Prostate gland (tissue), 2 donors: ENCODE measurements at regions not wholly inside any gene's neighbourhood (a gene's known extent, or its start where the extent isn't known, plus 50 kb on each side); places are given as distances from the start of the nearest gene placed in this dataset.

Experiments used
- POLR2A ChIP-seq: fragments of 450-650 bp; IDR thresholded peaks from one replicate; pipeline ENCODE4 v1.6.1; 2016; ENCODE audit warnings: antibody characterized with exemption, mild to moderate bottlenecking
- TF ChIP-seq, protein P1 (sequence below), 4 experiments: fragments of 200-600 bp in 2 of 4; fragments of 450-650 bp in 2 of 4; sonication (generic) in 2 of 4; IDR thresholded peaks; 1 replicate in 3 of 4; 2 replicates in 1 of 4; pipeline ENCODE4 v1.5.1; 2016 to 2019; ENCODE audit warnings: antibody characterized with exemption in 4 of 4, mild to moderate bottlenecking in 2 of 4, moderate library complexity in 2 of 4

- TF ChIP-seq, protein P1, sequence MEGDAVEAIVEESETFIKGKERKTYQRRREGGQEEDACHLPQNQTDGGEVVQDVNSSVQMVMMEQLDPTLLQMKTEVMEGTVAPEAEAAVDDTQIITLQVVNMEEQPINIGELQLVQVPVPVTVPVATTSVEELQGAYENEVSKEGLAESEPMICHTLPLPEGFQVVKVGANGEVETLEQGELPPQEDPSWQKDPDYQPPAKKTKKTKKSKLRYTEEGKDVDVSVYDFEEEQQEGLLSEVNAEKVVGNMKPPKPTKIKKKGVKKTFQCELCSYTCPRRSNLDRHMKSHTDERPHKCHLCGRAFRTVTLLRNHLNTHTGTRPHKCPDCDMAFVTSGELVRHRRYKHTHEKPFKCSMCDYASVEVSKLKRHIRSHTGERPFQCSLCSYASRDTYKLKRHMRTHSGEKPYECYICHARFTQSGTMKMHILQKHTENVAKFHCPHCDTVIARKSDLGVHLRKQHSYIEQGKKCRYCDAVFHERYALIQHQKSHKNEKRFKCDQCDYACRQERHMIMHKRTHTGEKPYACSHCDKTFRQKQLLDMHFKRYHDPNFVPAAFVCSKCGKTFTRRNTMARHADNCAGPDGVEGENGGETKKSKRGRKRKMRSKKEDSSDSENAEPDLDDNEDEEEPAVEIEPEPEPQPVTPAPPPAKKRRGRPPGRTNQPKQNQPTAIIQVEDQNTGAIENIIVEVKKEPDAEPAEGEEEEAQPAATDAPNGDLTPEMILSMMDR (IDR thresholded peaks at IDR 0.05), result no peak
- TF ChIP-seq POLR2A, result no peak
These were observed 121.7 kb downstream of the TUSC1 start for GRCh38 chr9:25556540-25556939.
